ENCODE measurements at regions not wholly inside any gene's neighbourhood (a gene's known extent, or its start where the extent isn't known, plus 50 kb on each side); places are given as distances from the start of the nearest gene placed in this dataset.
A peak's percentile ranks its signal among the peaks of the same experiment; 100 is the strongest.

DNA sequence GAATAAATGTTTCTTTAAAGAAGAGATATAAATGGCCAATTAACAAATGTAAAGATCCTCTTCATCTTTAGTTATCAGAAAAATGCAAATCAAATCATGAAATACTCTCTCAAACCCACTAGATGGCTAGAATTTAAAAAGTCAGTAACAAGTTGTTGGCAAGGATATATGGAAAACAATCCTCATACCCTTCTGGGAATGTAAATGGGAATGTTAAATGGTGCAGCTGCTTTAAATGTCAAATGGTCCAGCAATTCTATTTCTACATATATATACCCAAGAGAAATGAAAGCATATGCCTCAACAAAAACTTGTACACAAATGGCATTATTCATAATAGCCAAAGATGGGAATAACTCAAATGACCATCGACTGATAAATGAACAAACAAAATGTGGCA, 283.5 kb downstream of the RWDD3 start (continued):
- TF ChIP-seq, protein P1, sequence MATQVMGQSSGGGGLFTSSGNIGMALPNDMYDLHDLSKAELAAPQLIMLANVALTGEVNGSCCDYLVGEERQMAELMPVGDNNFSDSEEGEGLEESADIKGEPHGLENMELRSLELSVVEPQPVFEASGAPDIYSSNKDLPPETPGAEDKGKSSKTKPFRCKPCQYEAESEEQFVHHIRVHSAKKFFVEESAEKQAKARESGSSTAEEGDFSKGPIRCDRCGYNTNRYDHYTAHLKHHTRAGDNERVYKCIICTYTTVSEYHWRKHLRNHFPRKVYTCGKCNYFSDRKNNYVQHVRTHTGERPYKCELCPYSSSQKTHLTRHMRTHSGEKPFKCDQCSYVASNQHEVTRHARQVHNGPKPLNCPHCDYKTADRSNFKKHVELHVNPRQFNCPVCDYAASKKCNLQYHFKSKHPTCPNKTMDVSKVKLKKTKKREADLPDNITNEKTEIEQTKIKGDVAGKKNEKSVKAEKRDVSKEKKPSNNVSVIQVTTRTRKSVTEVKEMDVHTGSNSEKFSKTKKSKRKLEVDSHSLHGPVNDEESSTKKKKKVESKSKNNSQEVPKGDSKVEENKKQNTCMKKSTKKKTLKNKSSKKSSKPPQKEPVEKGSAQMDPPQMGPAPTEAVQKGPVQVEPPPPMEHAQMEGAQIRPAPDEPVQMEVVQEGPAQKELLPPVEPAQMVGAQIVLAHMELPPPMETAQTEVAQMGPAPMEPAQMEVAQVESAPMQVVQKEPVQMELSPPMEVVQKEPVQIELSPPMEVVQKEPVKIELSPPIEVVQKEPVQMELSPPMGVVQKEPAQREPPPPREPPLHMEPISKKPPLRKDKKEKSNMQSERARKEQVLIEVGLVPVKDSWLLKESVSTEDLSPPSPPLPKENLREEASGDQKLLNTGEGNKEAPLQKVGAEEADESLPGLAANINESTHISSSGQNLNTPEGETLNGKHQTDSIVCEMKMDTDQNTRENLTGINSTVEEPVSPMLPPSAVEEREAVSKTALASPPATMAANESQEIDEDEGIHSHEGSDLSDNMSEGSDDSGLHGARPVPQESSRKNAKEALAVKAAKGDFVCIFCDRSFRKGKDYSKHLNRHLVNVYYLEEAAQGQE (IDR thresholded peaks at IDR 0.05) = no peak

- Histone ChIP-seq H3K9me3 (ENCODE audit: control insufficient read depth in 4 of 4, low read length in 3 of 4) (peaks cover 0 to 2% (median 0%) of the 10 kb centered on the region in 4 donors), H3K36me3 (ENCODE audit: control insufficient read depth in 4 of 4, insufficient read depth in 3 of 4, low read depth in 1 of 4, low read length in 3 of 4) (no peaks in the 10 kb centered on the region), H3K9ac (ENCODE audit: low read depth in 1 of 2, low read length in 2 of 2) (no peak overlapping the region), H3K4me1 (ENCODE audit: control insufficient read depth in 4 of 4, insufficient read depth in 4 of 4, low read length in 3 of 4) (no peaks in the 10 kb centered on the region), H3K4me3 (ENCODE audit: low read depth in 1 of 3, low read length in 3 of 3) (no peak overlapping the region), H3K27ac (ENCODE audit: low read depth in 1 of 2, low read length in 2 of 2) (no peak overlapping the region), H3K27me3 (ENCODE audit: control insufficient read depth in 4 of 4, insufficient read depth in 4 of 4, low read length in 3 of 4) (no peaks in the 10 kb centered on the region)
- 0% methylated on average over 1 of the region's 1 CpG for WGBS
- DNase-seq (ENCODE audit: low spot score) = no peak
- no peak for TF ChIP-seq EGR1 (IDR thresholded peaks at IDR 0.05; ENCODE audit: low read depth in 2 of 2)
Observed at GRCh38 chr1:95518310-95518709, 284.3 kb downstream of the RWDD3 start.

DNA sequence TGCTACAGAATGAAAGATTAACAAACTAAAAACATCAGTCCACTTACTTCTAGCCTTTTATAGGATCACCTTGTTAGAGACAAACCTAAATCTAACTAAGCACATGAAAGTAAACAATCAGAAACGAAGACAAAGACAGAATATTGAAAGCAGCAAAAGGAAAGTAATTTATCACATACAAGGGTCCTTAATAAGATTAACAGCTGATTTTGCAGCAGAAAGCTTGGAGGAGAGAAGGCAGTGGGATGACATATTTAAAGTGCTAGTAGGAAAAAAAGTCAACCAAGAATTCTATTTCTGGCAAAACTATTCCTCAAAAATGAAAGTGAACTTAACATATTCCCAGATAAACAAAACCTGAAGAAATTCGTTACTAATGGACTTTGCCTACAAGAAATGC, 286.4 kb downstream of the RWDD3 start:
- 57% methylated on average over 2 of the region's 2 CpGs for WGBS
- H3K36me3 ChIP-seq (ENCODE audit: control insufficient read depth in 4 of 4, insufficient read depth in 3 of 4, low read depth in 1 of 4, low read length in 3 of 4) = no peaks in the 10 kb centered on the region
- no peak overlapping the region for H3K27ac ChIP-seq (ENCODE audit: low read depth in 1 of 2, low read length in 2 of 2)
- peaks cover 3 to 13% (median 8%) of the 10 kb centered on the region in 4 donors for H3K9me3 ChIP-seq (ENCODE audit: control insufficient read depth in 4 of 4, low read length in 3 of 4)
- no peak overlapping the region for H3K4me3 ChIP-seq (ENCODE audit: low read depth in 1 of 3, low read length in 3 of 3)
- no peaks in the 10 kb centered on the region for H3K27me3 ChIP-seq (ENCODE audit: control insufficient read depth in 4 of 4, insufficient read depth in 4 of 4, low read length in 3 of 4)
- no peak for TF ChIP-seq YY1 (IDR thresholded peaks at IDR 0.05)
- no peak for TF ChIP-seq ZBTB33 (IDR thresholded peaks at IDR 0.05)
- TF ChIP-seq FOXA2 (IDR thresholded peaks at IDR 0.05) = no peak
- no peaks in the 10 kb centered on the region for H3K4me1 ChIP-seq (ENCODE audit: control insufficient read depth in 4 of 4, insufficient read depth in 4 of 4, low read length in 3 of 4)
- H3K9ac ChIP-seq (ENCODE audit: low read depth in 1 of 2, low read length in 2 of 2) = no peak overlapping the region
- DNase-seq (ENCODE audit: low spot score) = no peak

DNA sequence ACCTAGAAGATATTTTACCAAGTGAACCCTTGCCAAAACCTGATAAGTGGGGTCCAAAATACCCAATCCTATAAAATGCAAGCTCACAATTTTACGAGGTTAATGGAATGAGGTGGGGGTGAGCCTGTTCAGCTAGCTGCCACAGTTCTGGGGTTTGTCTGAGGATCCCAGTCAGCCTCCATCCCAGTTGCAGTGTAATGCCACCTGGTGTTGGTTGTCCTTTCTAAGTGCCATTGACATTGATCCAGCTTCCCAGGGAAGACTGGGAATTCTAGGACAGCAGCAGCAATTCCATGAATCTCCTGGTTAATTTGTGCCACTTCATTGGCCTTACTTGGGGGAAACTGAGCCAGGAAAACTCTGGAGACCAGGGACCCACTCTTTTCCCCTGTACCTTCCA, 298.3 kb downstream of the RWDD3 start:
- WGBS = 39% methylated on average over 1 of the region's 1 CpG
- Histone ChIP-seq H3K36me3 (ENCODE audit: control insufficient read depth in 4 of 4, insufficient read depth in 3 of 4, low read depth in 1 of 4, low read length in 3 of 4) (no peaks in the 10 kb centered on the region), H3K9me3 (ENCODE audit: control insufficient read depth in 4 of 4, low read length in 3 of 4) (no peaks in the 10 kb centered on the region), H3K4me3 (ENCODE audit: low read depth in 1 of 3, low read length in 3 of 3) (no peak overlapping the region), H3K27ac (ENCODE audit: low read depth in 1 of 2, low read length in 2 of 2) (no peak overlapping the region), H3K27me3 (ENCODE audit: control insufficient read depth in 4 of 4, insufficient read depth in 4 of 4, low read length in 3 of 4) (no peaks in the 10 kb centered on the region), H3K9ac (ENCODE audit: low read depth in 1 of 2, low read length in 2 of 2) (no peak overlapping the region), H3K4me1 (ENCODE audit: control insufficient read depth in 4 of 4, insufficient read depth in 4 of 4, low read length in 3 of 4) (no peaks in the 10 kb centered on the region)
- TF ChIP-seq RXRA (IDR thresholded peaks at IDR 0.05) (no peak), FOXA1 (IDR thresholded peaks at IDR 0.05) (no peak), NR2F2 (IDR thresholded peaks at IDR 0.05) (no peak), ATF3 (IDR thresholded peaks at IDR 0.05) (no peak), SP1 (IDR thresholded peaks at IDR 0.05) (no peak), RAD21 (IDR thresholded peaks at IDR 0.05) (peak in 1 of 2 donors; percentile 21), EGR1 (IDR thresholded peaks at IDR 0.05; ENCODE audit: low read depth in 2 of 2) (no peak)
- DNase-seq (ENCODE audit: low spot score) = no peak

Data from liver (tissue), 7 donors.